ENCODE measurements at regions not wholly inside any gene's neighbourhood (a gene's known extent, or its start where the extent isn't known, plus 50 kb on each side); places are given as distances from the start of the nearest gene placed in this dataset.

DNA sequence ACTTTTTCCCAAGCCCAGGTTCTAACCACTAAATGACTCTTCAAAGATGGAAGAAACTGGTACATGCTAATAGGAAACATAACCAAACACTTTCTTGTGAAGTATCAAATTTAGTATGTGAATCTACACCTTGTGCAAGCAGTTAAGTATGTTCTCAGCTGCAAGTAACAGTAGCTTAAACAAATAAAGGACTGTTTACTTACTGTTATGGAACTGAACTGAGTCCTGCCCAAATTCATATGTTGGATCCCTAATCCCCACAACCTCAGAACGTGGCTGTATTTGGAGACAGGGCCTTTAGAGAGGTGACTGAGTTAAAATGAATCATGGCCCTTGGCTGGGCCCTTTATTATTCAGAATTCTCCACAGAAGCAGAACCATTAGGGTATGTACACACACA, 178.7 kb downstream of the KDR start:
- no peak for TF ChIP-seq TAF1 (IDR thresholded peaks at IDR 0.05; ENCODE audit: low read depth, low read length)
- no peak for TF ChIP-seq POLR2A (IDR thresholded peaks at IDR 0.05; ENCODE audit: low read depth, low read length)
- no peak for TF ChIP-seq POU2F2 (IDR thresholded peaks at IDR 0.05; ENCODE audit: low read depth, low read length)
- no peak for TF ChIP-seq POLR2AphosphoS5 (IDR thresholded peaks at IDR 0.05; ENCODE audit: low read depth, low read length)
- no peak for TF ChIP-seq SPI1 (IDR thresholded peaks at IDR 0.05; ENCODE audit: low read depth, low read length)
